ENCODE measurements at regions not wholly inside any gene's neighbourhood (a gene's known extent, or its start where the extent isn't known, plus 50 kb on each side); places are given as distances from the start of the nearest gene placed in this dataset.

GRCh38 chr3:87361271-87361670 lies 84.9 kb upstream of the POU1F1 start:
- no peaks in the 10 kb centered on the region for H3K4me1 Mint-ChIP-seq (ENCODE audit: low read depth)
- TF ChIP-seq CTCF (IDR thresholded peaks at IDR 0.05): no peak
- H3K27ac Mint-ChIP-seq: no peak overlapping the region
- Histone ChIP-seq H3K27ac (ENCODE audit: low read depth in 1 of 2, low read length in 2 of 2) (no peak overlapping the region), H3K4me3 (ENCODE audit: low read length) (no peak overlapping the region), H3K9me3 (ENCODE audit: control insufficient read depth in 1 of 2, insufficient read depth in 1 of 2, low read length in 2 of 2) (no peaks in the 10 kb centered on the region), H3K36me3 (ENCODE audit: insufficient read depth, low read length) (no peaks in the 10 kb centered on the region), H3K27me3 (ENCODE audit: control insufficient read depth in 1 of 2, insufficient read depth in 2 of 2, low read length in 2 of 2) (no peaks in the 10 kb centered on the region), H3K4me1 (ENCODE audit: insufficient read depth, low read length) (no peaks in the 10 kb centered on the region)
- no peaks in the 10 kb centered on the region for H3K36me3 Mint-ChIP-seq (ENCODE audit: low read depth)
- ATAC-seq (ENCODE audit: poor library complexity) (no peak), DNase-seq (no peak)
- H3K9me3 Mint-ChIP-seq: no peaks in the 10 kb centered on the region
- intact Hi-C loops (cut with DNase I, micrococcal nuclease): no loop called here
- H3K4me3 Mint-ChIP-seq: no peak overlapping the region
- ChIA-PET CTCF (interaction anchor here (3.7 kb wide), 1 partner anchor 11 kb away, joined by 11 read pairs; no protein-coding TSS in a partner anchor), POLR2A (no interaction called here)
- H3K27me3 Mint-ChIP-seq: no peaks in the 10 kb centered on the region

- Mint-ChIP-seq H3K4me3 (no peak overlapping the region), H3K27me3 (no peaks in the 10 kb centered on the region), H3K9me3 (no peaks in the 10 kb centered on the region), H3K4me1 (ENCODE audit: low read depth) (no peaks in the 10 kb centered on the region), H3K27ac (no peak overlapping the region), H3K36me3 (ENCODE audit: low read depth) (no peaks in the 10 kb centered on the region)
- Histone ChIP-seq H3K9me3 (ENCODE audit: control insufficient read depth in 1 of 2, insufficient read depth in 1 of 2, low read length in 2 of 2) (no peaks in the 10 kb centered on the region), H3K36me3 (ENCODE audit: insufficient read depth, low read length) (no peaks in the 10 kb centered on the region), H3K4me3 (ENCODE audit: low read length) (no peak overlapping the region), H3K4me1 (ENCODE audit: insufficient read depth, low read length) (no peaks in the 10 kb centered on the region), H3K27ac (ENCODE audit: low read depth in 1 of 2, low read length in 2 of 2) (no peak overlapping the region), H3K27me3 (ENCODE audit: control insufficient read depth in 1 of 2, insufficient read depth in 2 of 2, low read length in 2 of 2) (no peaks in the 10 kb centered on the region)
- no peak for DNase-seq
- CTCF ChIA-PET: interaction anchor here (3.7 kb wide), 1 partner anchor 9 kb away, joined by 11 read pairs; no protein-coding TSS in a partner anchor
- no peak for TF ChIP-seq CTCF (IDR thresholded peaks at IDR 0.05)
- POLR2A ChIA-PET: no interaction called here
- intact Hi-C loops (cut with DNase I, micrococcal nuclease): no loop called here
- ATAC-seq (ENCODE audit: poor library complexity): no peak
These were observed 83.4 kb upstream of the POU1F1 start for GRCh38 chr3:87359826-87360225.

GRCh38 chr3:87359025-87359424 lies 82.6 kb upstream of the POU1F1 start:
- no peak for TF ChIP-seq CTCF (IDR thresholded peaks at IDR 0.05)
- intact Hi-C loops (cut with DNase I, micrococcal nuclease): no loop called here
- no peak overlapping the region for H3K4me3 ChIP-seq (ENCODE audit: low read length)
- no peaks in the 10 kb centered on the region for H3K27me3 ChIP-seq (ENCODE audit: control insufficient read depth in 1 of 2, insufficient read depth in 2 of 2, low read length in 2 of 2)
- H3K36me3 ChIP-seq (ENCODE audit: insufficient read depth, low read length): no peaks in the 10 kb centered on the region
- no peaks in the 10 kb centered on the region for H3K27me3 Mint-ChIP-seq
- H3K4me1 ChIP-seq (ENCODE audit: insufficient read depth, low read length): no peaks in the 10 kb centered on the region
- no peak overlapping the region for H3K4me3 Mint-ChIP-seq
- no peaks in the 10 kb centered on the region for H3K9me3 Mint-ChIP-seq
- no peaks in the 10 kb centered on the region for H3K9me3 ChIP-seq (ENCODE audit: control insufficient read depth in 1 of 2, insufficient read depth in 1 of 2, low read length in 2 of 2)
- ATAC-seq (ENCODE audit: poor library complexity): no peak
- H3K4me1 Mint-ChIP-seq (ENCODE audit: low read depth): no peaks in the 10 kb centered on the region
- no peak overlapping the region for H3K27ac Mint-ChIP-seq
- no peak overlapping the region for H3K27ac ChIP-seq (ENCODE audit: low read depth in 1 of 2, low read length in 2 of 2)
- ChIA-PET CTCF (no interaction called here), POLR2A (interaction anchor here (0.6 kb wide), 1 partner anchor 15 kb away, joined by 3 read pairs; no protein-coding TSS in a partner anchor)
- DNase-seq: no peak
- no peaks in the 10 kb centered on the region for H3K36me3 Mint-ChIP-seq (ENCODE audit: low read depth)

All from CD4-positive, alpha-beta T cell (primary cell).